DMS 273 treated with DMSO at 0.1 percent for 48 hours (cell line): ENCODE measurements at regions not wholly inside any gene's neighbourhood (a gene's known extent, or its start where the extent isn't known, plus 50 kb on each side); places are given as distances from the start of the nearest gene placed in this dataset.

Experiments
- DNase-seq: peaks from one replicate; lab custom pipeline; 2025; lab: John Stamatoyannopoulos, UW

GRCh38 chr5:133854554-133854953 lies 113.9 kb downstream of the C5orf15 start:
- DNase-seq = no peak

GRCh38 chr5:133853646-133854365 lies 114.6 kb downstream of the C5orf15 start:
- no peak for DNase-seq

GRCh38 chr5:133851521-133851920 lies 116.9 kb downstream of the C5orf15 start:
- DNase-seq = no peak

DNA sequence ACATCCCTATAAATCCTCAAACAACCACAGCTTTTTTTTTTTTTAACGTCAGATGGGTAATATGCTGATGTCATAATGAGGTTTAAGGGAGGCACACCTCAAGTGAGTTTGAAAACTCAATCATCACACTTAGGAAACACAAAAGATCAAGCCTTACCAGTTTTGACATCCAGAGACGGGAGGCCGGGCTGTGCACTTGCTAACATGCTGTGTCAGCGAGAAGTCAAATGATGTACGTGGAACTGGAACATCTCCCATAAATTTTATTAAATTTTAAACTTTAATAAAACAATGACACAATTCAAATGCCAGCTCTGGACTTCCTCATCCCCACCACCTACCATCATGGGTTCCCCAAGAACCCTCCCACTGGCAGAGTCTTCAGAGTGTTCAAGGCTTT lies 117.6 kb downstream of the C5orf15 start:
- DNase-seq = no peak

- DNase-seq = no peak
These were observed 119.3 kb downstream of the C5orf15 start for GRCh38 chr5:133849116-133849515.

DNA sequence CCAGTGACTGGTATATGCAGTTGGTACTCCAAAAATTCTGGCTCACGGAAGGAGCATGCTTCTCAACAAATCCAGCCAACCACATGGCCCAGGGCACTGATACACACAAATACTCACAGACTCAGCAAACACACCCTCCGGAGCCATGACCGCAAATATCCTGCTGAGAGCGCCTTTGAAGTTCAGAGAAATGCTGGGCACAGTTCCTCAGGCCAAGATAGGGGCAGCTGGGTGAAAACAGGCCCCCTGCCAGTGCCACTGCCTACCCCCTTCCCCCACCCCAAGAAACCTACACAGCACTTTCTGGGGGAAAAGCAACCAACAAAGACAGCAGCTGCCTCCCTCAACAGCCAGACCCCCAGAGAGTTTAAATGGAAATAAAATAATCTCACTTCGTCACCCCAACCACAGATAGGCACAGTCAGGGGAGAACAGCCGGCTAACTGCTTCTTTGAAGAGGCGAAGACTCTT lies 120.0 kb downstream of the C5orf15 start:
- no peak for DNase-seq

DNA sequence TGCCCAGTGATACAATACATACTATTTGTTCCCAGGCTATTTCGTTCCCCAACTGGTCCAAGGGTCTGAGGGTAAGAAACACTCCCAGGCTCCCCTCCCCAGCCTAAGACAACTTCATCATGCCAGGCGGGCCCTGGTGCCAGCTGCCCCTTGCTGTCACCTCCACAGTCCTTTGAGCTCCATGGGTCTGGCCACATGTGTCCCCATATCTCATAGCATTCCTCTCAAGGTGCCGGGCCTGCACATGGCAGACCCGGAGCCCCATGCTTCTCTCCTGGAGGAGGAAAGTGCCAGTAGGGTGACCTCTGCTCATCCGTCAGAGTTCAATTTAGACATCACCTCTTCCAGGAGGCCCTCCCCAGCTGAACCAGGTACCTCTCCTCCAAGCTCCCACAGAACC lies 120.5 kb downstream of the C5orf15 start:
- DNase-seq = no peak

GRCh38 chr5:133847301-133847700 lies 121.1 kb downstream of the C5orf15 start:
- DNase-seq = no peak

DNA sequence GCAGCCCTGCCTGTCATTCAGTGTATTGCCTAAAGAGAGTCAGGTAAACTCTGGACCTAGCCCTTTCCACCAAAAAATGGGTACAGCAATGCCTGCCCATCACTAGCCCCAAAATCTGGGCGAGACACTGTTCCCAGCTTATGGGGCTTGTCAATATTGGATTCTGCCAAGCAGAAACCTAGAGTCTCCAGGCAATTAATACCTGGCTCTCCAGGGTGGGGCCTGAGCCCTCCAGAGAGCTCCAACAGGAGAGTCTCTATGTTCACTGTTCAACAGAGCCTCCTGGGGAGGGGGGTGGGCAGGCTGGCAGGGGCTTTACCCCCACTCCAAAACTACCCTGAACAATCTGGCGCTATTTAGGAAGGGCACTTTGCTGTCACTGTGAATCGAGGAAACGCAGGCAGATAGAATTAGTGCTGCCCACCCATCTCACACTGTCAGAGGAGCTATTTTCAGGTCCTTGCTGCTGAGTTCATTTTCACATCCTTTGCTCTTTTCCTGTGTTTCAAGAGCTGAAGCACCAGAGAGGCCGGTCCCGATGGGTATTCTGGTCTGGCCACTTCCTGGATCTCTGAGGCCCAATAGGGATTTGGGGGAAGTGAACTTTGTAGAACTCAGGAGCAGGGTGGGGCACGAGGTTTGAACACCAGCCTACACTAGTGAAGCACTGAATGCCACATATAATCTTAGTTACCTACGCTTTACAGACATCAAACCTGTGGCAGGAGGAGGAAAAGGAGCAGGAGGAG lies 121.8 kb downstream of the C5orf15 start:
- DNase-seq = no peak

DNA sequence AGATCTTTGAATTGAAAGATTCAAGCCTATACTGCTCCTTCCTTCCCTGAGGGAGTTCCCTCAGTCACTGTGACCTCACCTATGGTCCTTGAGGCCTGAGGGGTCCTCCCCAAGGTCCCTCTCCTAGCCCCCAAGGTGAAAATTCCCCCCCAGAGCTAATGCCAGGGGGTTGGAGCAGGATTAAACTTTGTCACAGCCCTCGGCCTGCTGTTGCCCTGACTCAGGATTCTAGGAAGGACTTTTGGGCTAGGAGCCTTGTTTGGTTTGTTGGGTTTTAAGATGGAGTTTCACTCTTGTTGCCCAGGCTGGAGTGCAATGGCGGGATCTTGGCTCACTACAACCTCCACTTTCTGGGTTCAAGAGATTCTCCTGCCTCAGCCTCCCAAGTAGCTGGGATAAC lies 123.2 kb downstream of the C5orf15 start:
- DNase-seq = no peak

DNA sequence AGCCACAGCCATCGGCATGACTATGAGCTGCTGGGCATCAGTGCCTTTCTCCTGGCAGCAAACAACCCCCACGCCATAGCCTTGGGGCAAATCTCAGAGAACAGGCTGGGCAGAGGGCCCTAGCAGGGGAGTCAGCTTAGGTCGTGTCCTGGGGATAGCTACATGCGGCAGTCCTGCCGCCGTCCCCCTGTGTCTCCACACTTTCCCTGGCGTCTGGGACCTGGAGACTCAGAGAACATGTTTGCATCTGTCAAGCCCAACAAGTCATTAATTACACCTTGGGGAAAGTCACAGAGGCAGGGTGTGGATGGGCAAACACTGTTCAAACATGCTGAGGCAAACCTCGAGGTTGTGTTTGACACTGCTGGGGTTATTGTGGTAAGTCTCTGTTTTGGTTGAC lies 123.6 kb downstream of the C5orf15 start:
- DNase-seq = no peak

- DNase-seq = no peak
These were observed 124.5 kb downstream of the C5orf15 start for GRCh38 chr5:133843911-133844310.

DNA sequence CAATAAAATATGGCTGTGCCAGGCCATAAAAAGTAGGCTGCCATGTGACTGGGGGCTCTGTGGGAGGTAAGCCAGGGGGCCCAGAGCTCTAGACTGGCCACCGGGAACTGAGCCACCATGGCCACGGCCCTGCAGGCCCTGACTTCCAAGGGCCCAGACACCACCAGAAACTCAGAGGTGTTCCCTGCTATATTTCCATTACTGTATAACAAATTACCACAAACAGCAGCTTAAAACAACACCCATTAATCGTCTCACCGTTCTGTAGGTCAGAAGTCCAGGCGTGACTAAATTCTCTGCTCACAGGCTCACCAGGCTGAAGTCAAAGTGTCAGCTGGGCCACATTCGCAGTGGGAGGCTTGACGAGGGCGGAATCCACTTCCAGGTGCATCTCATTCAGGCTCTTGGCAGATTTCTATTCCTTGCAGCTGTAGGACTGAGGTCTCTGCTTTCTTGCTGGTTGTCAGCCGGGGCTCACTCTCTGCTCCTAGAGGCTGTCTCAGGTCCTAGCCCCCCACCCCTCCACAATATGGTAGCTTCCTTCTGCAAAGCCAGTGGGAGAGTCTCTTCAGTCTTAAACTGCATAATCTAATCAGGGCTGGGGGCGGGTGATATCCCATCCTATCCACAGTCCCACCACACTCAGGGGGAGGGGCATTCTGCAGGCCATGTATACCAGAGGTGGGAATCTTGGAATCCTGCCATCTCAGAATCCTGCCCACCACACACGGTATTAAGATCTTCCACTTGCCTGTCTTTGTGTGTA lies 125.4 kb downstream of the C5orf15 start:
- no peak for DNase-seq

DNA sequence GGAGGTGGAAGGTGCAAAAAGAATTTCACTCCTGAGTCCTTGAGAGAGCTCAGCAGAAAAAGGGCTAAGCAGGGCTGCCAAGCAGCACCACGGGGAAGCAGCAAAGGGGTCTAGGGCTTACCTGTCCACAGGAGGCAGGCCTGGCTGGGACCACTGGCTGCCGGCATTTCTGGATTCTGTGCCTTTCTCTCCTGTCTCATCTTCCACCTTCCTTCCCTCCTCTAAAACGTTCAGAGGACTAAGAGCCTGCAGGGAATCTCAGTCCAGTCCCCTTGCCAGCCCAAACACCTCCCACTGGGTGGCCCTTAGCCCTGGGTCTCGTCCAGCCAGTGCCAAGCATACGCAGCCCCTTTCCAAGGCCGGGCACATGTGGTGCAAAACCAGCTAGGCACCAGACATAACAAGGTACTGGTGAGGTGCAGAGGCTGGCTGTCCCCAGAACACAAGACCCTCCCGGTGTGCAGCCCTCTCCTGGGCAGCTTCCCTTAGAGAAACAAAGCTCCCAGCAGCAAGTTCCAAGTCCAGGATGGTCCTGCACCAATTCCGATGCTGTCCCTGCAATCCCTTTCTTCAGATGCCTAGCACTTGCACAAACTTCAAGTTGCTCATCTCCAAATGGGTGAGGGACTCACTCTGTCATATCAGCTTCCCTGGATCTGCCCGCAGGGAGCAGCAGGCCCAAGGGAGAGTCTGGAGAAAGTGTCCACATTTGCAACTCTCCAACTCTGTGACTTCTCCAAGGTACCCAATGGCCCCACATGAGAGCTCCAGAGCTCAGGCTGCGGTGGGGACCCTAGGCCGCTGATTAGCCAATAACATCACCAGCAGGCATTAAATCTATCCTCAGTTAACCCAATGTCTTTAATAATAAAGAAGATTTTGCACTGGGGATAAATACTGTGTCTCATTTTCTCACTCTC lies 126.3 kb downstream of the C5orf15 start:
- no peak for DNase-seq

- no peak for DNase-seq
These were observed 128.3 kb downstream of the C5orf15 start for GRCh38 chr5:133840168-133840567.

DNA sequence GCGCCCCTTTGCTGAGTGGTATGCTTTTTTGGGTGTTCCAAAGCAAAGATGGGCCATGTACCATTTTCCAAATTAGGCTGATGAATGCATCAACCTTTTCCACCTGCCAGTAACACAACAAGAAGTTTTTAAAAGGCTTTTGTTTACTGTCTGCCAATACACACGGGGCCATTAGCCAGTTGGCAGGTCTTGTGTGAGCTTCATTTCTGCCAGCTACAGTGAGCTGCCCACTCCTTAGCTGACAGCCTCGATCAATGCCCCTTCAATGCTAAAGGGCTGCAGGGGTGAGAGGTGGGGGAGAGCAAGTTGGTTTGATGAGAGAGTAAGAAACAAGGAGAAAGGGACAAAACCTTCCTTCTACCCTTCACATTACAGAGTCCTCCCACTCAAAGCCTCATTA lies 128.7 kb downstream of the C5orf15 start:
- no peak for DNase-seq

DNA sequence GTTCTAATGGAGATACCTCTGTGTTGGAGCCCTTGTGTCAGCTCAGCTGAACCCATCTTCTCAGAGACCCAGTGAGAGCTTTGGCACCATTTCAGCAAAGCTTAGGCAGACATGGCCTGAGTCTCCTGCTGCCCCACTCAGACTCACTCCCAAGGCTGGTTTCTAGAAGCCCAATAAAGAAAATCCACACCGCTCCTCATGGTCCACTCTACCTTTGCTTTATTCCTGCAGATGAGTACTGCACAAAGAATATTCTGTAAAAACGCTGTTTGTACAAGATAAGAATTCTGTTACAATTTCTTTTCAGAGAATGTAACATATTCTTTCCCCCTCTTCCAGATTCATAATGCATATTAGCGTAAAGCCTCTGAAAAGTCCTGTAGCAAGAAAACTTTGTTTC lies 129.3 kb downstream of the C5orf15 start:
- DNase-seq = no peak

DNA sequence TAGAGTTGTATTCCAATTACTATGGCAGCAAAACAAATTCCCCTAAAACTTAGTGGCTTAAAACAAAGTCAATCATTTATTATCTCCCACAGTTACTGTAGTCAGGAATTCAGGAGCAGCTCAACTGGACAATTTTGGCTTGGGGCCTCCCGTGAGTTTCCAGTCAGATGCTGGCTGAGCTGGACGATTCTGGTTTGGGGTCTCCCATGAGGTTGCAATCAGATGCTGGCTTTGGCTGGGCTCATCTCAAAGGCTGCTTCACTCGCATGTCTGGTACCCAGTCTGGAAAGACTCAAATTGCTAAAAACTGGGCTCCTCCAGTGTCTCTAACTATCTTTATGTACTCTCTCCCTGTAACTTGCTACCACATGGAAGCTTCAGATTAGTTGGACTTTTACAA lies 130.1 kb downstream of the C5orf15 start:
- DNase-seq = no peak

GRCh38 chr5:133831491-133832224 lies 136.8 kb downstream of the C5orf15 start:
- DNase-seq = no peak

- DNase-seq = no peak
These were observed 137.5 kb downstream of the C5orf15 start for GRCh38 chr5:133830911-133831310.

DNA sequence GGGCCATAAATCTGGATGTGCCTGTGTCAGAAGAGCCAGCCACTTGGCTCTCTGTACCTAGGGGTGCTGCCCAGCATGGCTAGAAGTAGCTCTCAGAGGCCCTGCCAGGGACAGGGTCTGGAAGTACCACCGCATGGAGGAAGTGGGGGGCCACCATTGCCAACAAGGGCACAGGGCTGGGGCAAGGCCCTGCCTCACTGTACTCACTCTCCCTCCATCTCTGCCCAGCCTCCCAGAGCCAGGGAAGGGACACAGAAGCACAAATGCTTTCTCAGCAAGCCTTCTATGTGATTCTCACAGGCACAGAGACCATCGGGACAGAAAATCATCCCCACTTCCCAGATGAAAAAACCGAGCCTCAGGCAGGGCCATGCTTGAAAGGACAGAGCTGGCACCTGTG lies 138.1 kb downstream of the C5orf15 start:
- DNase-seq = no peak
